H9 (cell line): ENCODE measurements at regions not wholly inside any gene's neighbourhood (a gene's known extent, or its start where the extent isn't known, plus 50 kb on each side); places are given as distances from the start of the nearest gene placed in this dataset.

ENCODE experiments used
- DNase-seq: peaks from one replicate; pipeline ENCODE4 v3.0.0-alpha.2; 2017
- H2AFZ ChIP-seq: one replicate; pipeline ENCODE4 v1.6.1; 2013; ENCODE audit warnings: mild to moderate bottlenecking, low read length, control low read depth, moderate library complexity
- H2AK5ac ChIP-seq: 2 replicates; pipeline ENCODE4 v1.6.1; 2013; ENCODE audit warnings: low read length, control low read depth, mixed read lengths; ENCODE audit not compliant: insufficient read length
- H2BK120ac ChIP-seq: one replicate; pipeline ENCODE4 v1.6.1; 2013; ENCODE audit warnings: low read depth, mild to moderate bottlenecking, low read length, control low read depth, inconsistent platforms; ENCODE audit not compliant: poor library complexity, severe bottlenecking
- H2BK12ac ChIP-seq: 2 replicates; pipeline ENCODE4 v1.6.1; 2013; ENCODE audit warnings: low read length, control low read depth, mixed read lengths, low read depth; ENCODE audit not compliant: insufficient read length
- H2BK15ac ChIP-seq: 2 replicates; pipeline ENCODE4 v1.6.1; 2013; ENCODE audit warnings: low read depth, low read length, control low read depth
- H2BK20ac ChIP-seq: one replicate; pipeline ENCODE4 v1.6.1; 2013; ENCODE audit warnings: low read depth, mild to moderate bottlenecking, low read length, control low read depth, inconsistent platforms; ENCODE audit not compliant: poor library complexity, severe bottlenecking
- H2BK5ac ChIP-seq: 2 replicates; pipeline ENCODE4 v1.6.1; 2013; ENCODE audit warnings: low read length, control low read depth, mixed read lengths; ENCODE audit not compliant: insufficient read length
- H3K14ac ChIP-seq: 2 replicates; pipeline ENCODE4 v1.6.1; 2013; ENCODE audit warnings: low read length, control low read depth; ENCODE audit not compliant: insufficient read depth
- H3K18ac ChIP-seq: 2 replicates; pipeline ENCODE4 v1.6.1; 2013; ENCODE audit warnings: low read depth, mild to moderate bottlenecking, mixed read lengths, low read length, control low read depth; ENCODE audit not compliant: insufficient read length
- H3K23ac ChIP-seq: 2 replicates; pipeline ENCODE4 v1.6.1; 2013; ENCODE audit warnings: low read length, control low read depth, mixed read lengths, low read depth; ENCODE audit not compliant: insufficient read length
- H3K23me2 ChIP-seq: 2 replicates; pipeline ENCODE4 v1.6.1; 2013; ENCODE audit warnings: low read depth, mild to moderate bottlenecking, mixed read lengths, low read length, control low read depth; ENCODE audit not compliant: insufficient read length, poor library complexity, severe bottlenecking
- H3K27ac ChIP-seq: 2 replicates; pipeline ENCODE4 v1.5.1; 2013; ENCODE audit warnings: low read length, control low read depth, mixed read lengths, low read depth; ENCODE audit not compliant: insufficient read length
- H3K27me3 ChIP-seq: 2 replicates; pipeline ENCODE4 v1.6.1; 2013; ENCODE audit warnings: low read length, control low read depth, inconsistent platforms; ENCODE audit not compliant: insufficient read depth
- H3K4ac ChIP-seq: 2 replicates; pipeline ENCODE4 v1.6.1; 2013; ENCODE audit warnings: low read depth, mild to moderate bottlenecking, control low read depth, inconsistent platforms, low read length, moderate library complexity
- H3K4me1 ChIP-seq: 2 replicates; pipeline ENCODE4 v1.6.1; 2013; ENCODE audit warnings: low read length, control low read depth, inconsistent platforms; ENCODE audit not compliant: insufficient read depth
- H3K4me2 ChIP-seq: 2 replicates; pipeline ENCODE4 v1.6.1; 2013; ENCODE audit warnings: low read length, control low read depth, mixed read lengths; ENCODE audit not compliant: insufficient read length, insufficient read depth
- H3K56ac ChIP-seq: 2 replicates; pipeline ENCODE4 v1.6.1; 2013; ENCODE audit warnings: low read depth, mild to moderate bottlenecking, mixed read lengths, low read length, control low read depth; ENCODE audit not compliant: insufficient read length
- H3K79me1 ChIP-seq: 2 replicates; pipeline ENCODE4 v1.6.1; 2013; ENCODE audit warnings: low read depth, mild to moderate bottlenecking, moderate library complexity, low read length, control low read depth, inconsistent platforms; ENCODE audit not compliant: insufficient read depth, poor library complexity, severe bottlenecking
- H3K79me2 ChIP-seq: 2 replicates; pipeline ENCODE4 v1.6.1; 2013; ENCODE audit warnings: low read length, control low read depth, inconsistent platforms; ENCODE audit not compliant: insufficient read depth
- H3K9ac ChIP-seq: 2 replicates; pipeline ENCODE4 v1.6.1; 2013; ENCODE audit warnings: low read length, control low read depth, mixed read lengths; ENCODE audit not compliant: insufficient read length; ENCODE audit errors: extremely low read depth
- H3K9me3 ChIP-seq: one replicate; pipeline ENCODE4 v1.6.1; 2013; ENCODE audit warnings: low read depth, low read length, inconsistent platforms; ENCODE audit not compliant: control insufficient read depth
- H3T11ph ChIP-seq: one replicate; pipeline ENCODE4 v1.6.1; 2013; ENCODE audit warnings: mild to moderate bottlenecking, low read length, control low read depth, inconsistent platforms
- H4K20me1 ChIP-seq: one replicate; pipeline ENCODE4 v1.6.1; 2013; ENCODE audit not compliant: control insufficient read depth, insufficient read length, insufficient read depth
- H4K5ac ChIP-seq: 2 replicates; pipeline ENCODE4 v1.6.1; 2013; ENCODE audit warnings: low read depth, mild to moderate bottlenecking, mixed read lengths, low read length, control low read depth; ENCODE audit not compliant: insufficient read length
- H4K8ac ChIP-seq: replicated peaks from 2 replicates; pipeline ENCODE4 v1.6.1; 2013; ENCODE audit warnings: low read length, control low read depth, mixed read lengths, low read depth; ENCODE audit not compliant: insufficient read length
- H4K91ac ChIP-seq: 2 replicates; pipeline ENCODE4 v1.6.1; 2013; ENCODE audit warnings: low read depth, mild to moderate bottlenecking, moderate library complexity, mixed read lengths, low read length, control low read depth; ENCODE audit not compliant: insufficient read length
- H3K27ac Mint-ChIP-seq, 3 experiments: 2 replicates in 2 of 3; 3 replicates in 1 of 3; pipeline ENCODE4 v1.8.0; 2020 to 2021; ENCODE audit warnings: mixed read lengths in 3 of 3, mild to moderate bottlenecking in 1 of 3, moderate library complexity in 1 of 3
- H3K27me3 Mint-ChIP-seq: 2 replicates; pipeline ENCODE4 v1.8.0; 2021; ENCODE audit warnings: low read depth, mild to moderate bottlenecking, moderate library complexity, mixed read lengths
- H3K36me3 Mint-ChIP-seq, 3 experiments: 2 replicates in 2 of 3; 3 replicates in 1 of 3; pipeline ENCODE4 v1.8.0; 2020 to 2021; ENCODE audit warnings: low read depth in 3 of 3, mixed read lengths in 3 of 3; ENCODE audit not compliant: insufficient read depth in 1 of 3
- H3K4me1 Mint-ChIP-seq, 2 experiments: 2 replicates each; pipeline ENCODE4 v1.8.0; 2020; ENCODE audit warnings: mixed read lengths in 2 of 2
- H3K4me3 Mint-ChIP-seq, 2 experiments: 2 replicates in 1 of 2; 3 replicates in 1 of 2; pipeline ENCODE4 v1.8.0; 2020 to 2021; ENCODE audit warnings: mild to moderate bottlenecking in 2 of 2, mixed read lengths in 2 of 2, moderate library complexity in 1 of 2
- H3K9me3 Mint-ChIP-seq, 2 experiments: 2 replicates in 1 of 2; 3 replicates in 1 of 2; pipeline ENCODE4 v1.8.0; 2020; ENCODE audit warnings: mild to moderate bottlenecking in 2 of 2, mixed read lengths in 2 of 2, moderate library complexity in 1 of 2
- WGBS: extraction: QIAGEN DNeasy Blood & Tissue Kit; methylation state at CpG from one replicate; pipeline ENCODE4 v1.1.7; 2013; ENCODE audit warnings: missing lambda C conversion rate, low lambda C conversion rate, mixed read lengths; ENCODE audit not compliant: insufficient read length; ENCODE audit errors: extremely low coverage; 5-methylcytosine and 5-hydroxymethylcytosine counted together
- TF ChIP-seq, protein P1 (sequence below): fragments of 200-600 bp; sonication (generic); conservative IDR thresholded peaks from 3 replicates; pipeline ENCODE4 v1.8.0; 2021; ENCODE audit warnings: antibody characterized with exemption, mild to moderate bottlenecking

DNA sequence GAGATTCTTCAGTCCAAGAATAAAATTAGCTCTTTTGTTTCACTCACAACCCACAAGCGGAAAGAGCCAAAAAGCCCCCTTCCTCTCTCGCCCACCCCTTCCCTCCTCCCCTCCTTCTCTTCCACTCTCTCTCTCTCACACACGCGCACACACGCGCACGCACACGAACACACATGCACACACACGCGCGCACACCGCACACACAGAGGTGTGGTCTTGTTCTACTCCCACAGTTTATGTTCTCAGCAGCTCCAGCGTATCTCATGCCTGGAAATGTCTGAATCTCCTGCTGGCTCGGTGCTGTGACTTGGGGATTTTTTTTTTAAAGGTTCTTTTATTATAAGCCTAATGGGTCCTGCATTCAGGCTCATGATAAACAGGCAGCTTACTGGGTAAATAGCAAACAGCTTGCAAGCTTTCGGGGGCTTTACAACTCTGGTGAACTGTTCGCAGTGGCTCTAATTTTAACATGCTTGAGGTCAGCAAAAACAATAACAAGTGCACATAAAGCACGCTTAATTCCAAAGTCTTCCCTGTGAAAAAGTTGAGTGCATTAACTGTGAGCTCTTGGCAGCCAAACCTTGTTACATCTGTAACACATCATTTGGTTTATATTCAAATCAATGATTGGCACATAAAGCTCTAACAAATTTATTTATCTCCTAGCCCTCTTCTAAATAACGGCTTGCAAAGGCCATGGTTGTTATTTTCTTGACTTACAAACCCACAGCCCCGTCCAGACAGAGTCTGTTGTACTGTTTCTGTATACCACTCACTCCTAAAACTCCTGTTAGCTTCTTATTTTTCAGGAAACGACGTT, 424.1 kb upstream of the MGMT start:
- DNase-seq, result no peak
- Histone ChIP-seq H4K5ac (no peak overlapping the region), H3K9ac (no peak overlapping the region), H3K27me3 (no peaks in the 10 kb centered on the region), H4K8ac (no peak overlapping the region), H3K79me2 (no peaks in the 10 kb centered on the region), H3K4me1 (peaks cover 3% of the 10 kb centered on the region; the same call in 1 of the 2 replicates), H3K23me2 (no peaks in the 10 kb centered on the region), H2AFZ (no peak overlapping the region), H4K91ac (no peak overlapping the region), H3K18ac (peak overlapping the region; percentile 7), H3K23ac (no peak overlapping the region), H2BK20ac (no peak overlapping the region), H2BK120ac (no peak overlapping the region), H2BK15ac (no peak overlapping the region), H3K56ac (no peak overlapping the region), H2BK12ac (no peak overlapping the region), H3K9me3 (no peaks in the 10 kb centered on the region), H3K27ac (no peak overlapping the region), H3K79me1 (no peaks in the 10 kb centered on the region), H3K4me2 (no peak overlapping the region), H2BK5ac (no peak overlapping the region), H3K14ac (no peak overlapping the region; the same call in 1 of the 2 replicates), H3T11ph (no peak overlapping the region), H3K4ac (no peak overlapping the region), H2AK5ac (no peak overlapping the region), H4K20me1 (no peaks in the 10 kb centered on the region)
- H3K9me3 Mint-ChIP-seq, result no peaks in the 10 kb centered on the region
- TF ChIP-seq, protein P1, sequence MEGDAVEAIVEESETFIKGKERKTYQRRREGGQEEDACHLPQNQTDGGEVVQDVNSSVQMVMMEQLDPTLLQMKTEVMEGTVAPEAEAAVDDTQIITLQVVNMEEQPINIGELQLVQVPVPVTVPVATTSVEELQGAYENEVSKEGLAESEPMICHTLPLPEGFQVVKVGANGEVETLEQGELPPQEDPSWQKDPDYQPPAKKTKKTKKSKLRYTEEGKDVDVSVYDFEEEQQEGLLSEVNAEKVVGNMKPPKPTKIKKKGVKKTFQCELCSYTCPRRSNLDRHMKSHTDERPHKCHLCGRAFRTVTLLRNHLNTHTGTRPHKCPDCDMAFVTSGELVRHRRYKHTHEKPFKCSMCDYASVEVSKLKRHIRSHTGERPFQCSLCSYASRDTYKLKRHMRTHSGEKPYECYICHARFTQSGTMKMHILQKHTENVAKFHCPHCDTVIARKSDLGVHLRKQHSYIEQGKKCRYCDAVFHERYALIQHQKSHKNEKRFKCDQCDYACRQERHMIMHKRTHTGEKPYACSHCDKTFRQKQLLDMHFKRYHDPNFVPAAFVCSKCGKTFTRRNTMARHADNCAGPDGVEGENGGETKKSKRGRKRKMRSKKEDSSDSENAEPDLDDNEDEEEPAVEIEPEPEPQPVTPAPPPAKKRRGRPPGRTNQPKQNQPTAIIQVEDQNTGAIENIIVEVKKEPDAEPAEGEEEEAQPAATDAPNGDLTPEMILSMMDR, result no peak
- H3K4me1 Mint-ChIP-seq, result peaks cover 18 to 24% of the 10 kb centered on the region in 2 experiments
- 100% methylated on average over 5 of the region's 21 CpGs for WGBS
- H3K36me3 Mint-ChIP-seq, result no peaks in the 10 kb centered on the region; a peak in 1 of 7 replicates
- H3K4me3 Mint-ChIP-seq, result no peak overlapping the region; a peak in 1 of 5 replicates
- peaks cover 1% of the 10 kb centered on the region; the same call in 1 of the 2 replicates for H3K27me3 Mint-ChIP-seq
- H3K27ac Mint-ChIP-seq, result no peak overlapping the region
